Non-pigmented ciliary epithelial cell (primary cell): ENCODE measurements at regions not wholly inside any gene's neighbourhood (a gene's known extent, or its start where the extent isn't known, plus 50 kb on each side); places are given as distances from the start of the nearest gene placed in this dataset.

Experiments
- DNase-seq: peaks from one replicate; pipeline ENCODE4 v3.0.0-alpha.2; 2010; ENCODE audit warnings: low read depth

- no peak for DNase-seq
Observed at GRCh38 chr1:208513799-208514198, 269.6 kb upstream of the PLXNA2 start.

- no peak for DNase-seq
Observed at GRCh38 chr1:208515129-208515528, 270.9 kb upstream of the PLXNA2 start.

GRCh38 chr1:208516780-208517179 lies 272.6 kb upstream of the PLXNA2 start:
- DNase-seq: no peak

GRCh38 chr1:208520438-208521099 lies 276.4 kb upstream of the PLXNA2 start:
- DNase-seq: no peak

- no peak for DNase-seq
Observed at GRCh38 chr1:208521534-208521933, 277.4 kb upstream of the PLXNA2 start.

GRCh38 chr1:208523007-208523406 lies 278.8 kb upstream of the PLXNA2 start:
- no peak for DNase-seq

- DNase-seq: no peak
Observed at GRCh38 chr1:208524376-208524775, 280.2 kb upstream of the PLXNA2 start.

- no peak for DNase-seq
Observed at GRCh38 chr1:208524925-208525324, 280.7 kb upstream of the PLXNA2 start.

- no peak for DNase-seq
Observed at GRCh38 chr1:208525417-208525816, 281.2 kb upstream of the PLXNA2 start.

GRCh38 chr1:208526613-208527125 lies 282.5 kb upstream of the PLXNA2 start:
- no peak for DNase-seq

GRCh38 chr1:208527156-208527555 lies 283.0 kb upstream of the PLXNA2 start:
- DNase-seq: no peak

GRCh38 chr1:208528578-208529240 lies 284.5 kb upstream of the PLXNA2 start:
- DNase-seq: no peak

GRCh38 chr1:208531003-208531750 lies 287.0 kb upstream of the PLXNA2 start:
- no peak for DNase-seq

GRCh38 chr1:208533746-208534598 lies 289.8 kb upstream of the PLXNA2 start:
- no peak for DNase-seq

GRCh38 chr1:208534599-208534897 lies 290.4 kb upstream of the PLXNA2 start:
- DNase-seq: no peak

GRCh38 chr1:208534979-208535378 lies 290.8 kb upstream of the PLXNA2 start:
- no peak for DNase-seq

- no peak for DNase-seq
Observed at GRCh38 chr1:208535511-208535910, 291.3 kb upstream of the PLXNA2 start.

GRCh38 chr1:208536212-208536611 lies 292.0 kb upstream of the PLXNA2 start:
- DNase-seq: no peak

- no peak for DNase-seq
Observed at GRCh38 chr1:208537198-208537597, 293.0 kb upstream of the PLXNA2 start.

- no peak for DNase-seq
Observed at GRCh38 chr1:208538078-208538477, 293.9 kb upstream of the PLXNA2 start.

GRCh38 chr1:208538587-208538986 lies 294.4 kb upstream of the PLXNA2 start:
- no peak for DNase-seq

GRCh38 chr1:208540724-208541123 lies 296.5 kb upstream of the PLXNA2 start:
- DNase-seq: no peak
